AG10803 (cell line): ENCODE measurements at regions not wholly inside any gene's neighbourhood (a gene's known extent, or its start where the extent isn't known, plus 50 kb on each side); places are given as distances from the start of the nearest gene placed in this dataset.

ENCODE experiments used
- DNase-seq: peaks from one replicate; pipeline ENCODE4 v3.0.0; 2010; ENCODE audit warnings: low read depth
- H3K4me3 ChIP-seq: 2 replicates; pipeline ENCODE4 v1.5.1; 2011; ENCODE audit warnings: mild to moderate bottlenecking, low read length, control low read depth
- CTCF ChIP-seq: conservative IDR thresholded peaks from 2 replicates; pipeline ENCODE4 v1.5.1; 2011; ENCODE audit warnings: mild to moderate bottlenecking, low read length, control low read depth, inconsistent platforms

GRCh38 chr12:19872621-19873540 is 433.6 kb downstream of the AEBP2 start:
- peak; percentile 51 for DNase-seq
- TF ChIP-seq CTCF: no peak
- H3K4me3 ChIP-seq: no peak overlapping the region

DNA sequence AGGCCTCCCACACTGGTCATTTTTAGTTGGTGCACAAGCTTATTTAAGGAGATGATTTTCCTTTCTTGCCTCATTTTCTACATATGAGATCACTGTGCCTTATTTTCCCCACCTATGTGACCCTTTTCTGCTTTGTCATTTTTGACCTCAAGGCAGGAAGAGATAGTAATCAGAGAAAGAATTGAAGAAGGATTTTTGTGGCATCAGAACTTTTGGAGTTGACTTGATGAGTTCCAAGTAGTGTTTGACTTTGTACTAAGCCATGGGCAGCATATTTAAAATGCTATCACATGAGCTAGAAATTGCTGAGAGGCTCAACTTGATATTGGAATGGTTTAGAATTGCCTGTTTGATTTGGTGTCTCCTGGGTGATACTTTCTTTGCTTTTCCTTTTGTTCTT is 440.8 kb downstream of the AEBP2 start:
- no peak for DNase-seq
- no peak overlapping the region for H3K4me3 ChIP-seq
- no peak for TF ChIP-seq CTCF

GRCh38 chr12:19880721-19881120 is 441.4 kb downstream of the AEBP2 start:
- no peak for DNase-seq
- no peak overlapping the region for H3K4me3 ChIP-seq
- TF ChIP-seq CTCF: no peak

DNA sequence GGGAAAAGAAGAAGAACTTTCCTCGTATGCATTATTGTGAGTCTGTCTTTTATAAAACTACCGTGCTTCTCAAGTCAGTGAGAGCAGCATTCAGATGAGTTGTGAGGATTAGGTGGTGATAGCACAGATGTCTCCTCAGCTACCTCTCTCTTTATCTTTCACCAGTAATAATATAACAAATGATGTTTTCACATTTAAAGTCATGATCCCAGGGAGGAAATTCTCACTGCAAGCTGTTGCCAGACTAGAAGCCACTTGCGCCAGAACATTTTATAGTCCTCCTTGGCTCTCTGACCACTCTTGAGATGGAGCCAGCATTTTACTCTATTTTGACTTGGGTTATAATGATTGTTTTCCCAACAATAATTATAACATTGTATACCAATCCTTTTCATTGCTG is 443.1 kb downstream of the AEBP2 start:
- no peak for TF ChIP-seq CTCF
- H3K4me3 ChIP-seq: no peak overlapping the region
- DNase-seq: peak; percentile 24

DNA sequence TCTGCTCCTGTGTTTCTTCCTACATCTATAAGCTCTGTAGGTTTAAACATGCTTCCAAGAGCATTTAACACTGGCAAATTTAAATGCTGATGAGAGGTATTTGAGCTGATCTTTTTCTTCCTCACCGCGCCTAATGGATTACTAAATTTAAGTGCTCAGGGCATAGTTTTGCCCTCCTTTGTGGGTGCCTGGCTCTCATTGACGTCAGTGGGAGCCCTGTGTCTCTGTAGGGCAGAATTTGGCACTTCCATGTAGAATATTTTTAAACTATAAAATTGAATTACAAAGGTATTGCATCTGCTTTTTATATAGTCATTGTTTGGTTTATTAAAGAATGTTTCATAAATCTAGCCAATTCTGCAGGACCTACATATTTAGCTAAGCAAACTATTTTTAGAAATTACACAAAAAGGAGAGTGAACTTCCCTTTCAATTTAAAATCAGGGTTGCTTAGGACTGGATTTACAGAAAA is 444.8 kb downstream of the AEBP2 start:
- DNase-seq: peak; percentile 25
- no peak for TF ChIP-seq CTCF
- H3K4me3 ChIP-seq: no peak overlapping the region

DNA sequence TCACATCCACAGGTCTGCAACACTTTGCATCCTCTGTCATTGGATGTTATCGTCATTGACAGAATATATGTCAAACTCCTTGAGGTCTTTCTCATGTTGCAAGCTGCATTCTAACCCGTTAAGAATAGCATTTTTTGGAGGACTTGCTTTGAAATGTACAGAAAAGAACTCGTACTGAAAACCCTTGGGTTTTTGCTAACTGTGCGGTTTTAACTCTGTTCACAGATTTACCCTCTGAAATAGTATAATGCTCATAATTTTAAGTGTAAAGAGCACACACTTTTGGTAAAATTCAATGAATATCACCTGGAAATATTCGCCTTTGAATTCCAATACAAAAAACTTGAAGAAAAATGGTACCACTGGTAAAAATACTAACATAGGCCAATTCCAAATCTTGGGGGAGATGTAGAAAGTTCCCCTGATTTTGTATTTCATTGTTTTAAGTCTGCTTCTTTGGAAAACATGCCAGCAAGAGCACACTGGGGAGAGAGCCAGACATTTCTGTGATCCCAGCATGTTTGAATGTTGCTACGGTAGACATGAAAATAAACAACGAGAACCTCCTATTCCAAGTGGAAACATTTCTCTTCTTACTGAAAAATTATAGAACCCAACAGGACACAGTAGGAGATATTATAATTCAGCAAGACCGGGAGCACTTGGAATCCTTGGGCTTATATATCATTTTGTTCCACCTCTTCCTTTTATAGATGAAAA is 446.0 kb downstream of the AEBP2 start:
- no peak for TF ChIP-seq CTCF
- DNase-seq: peak; percentile 33
- no peak overlapping the region for H3K4me3 ChIP-seq
